CD8-positive, alpha-beta memory T cell (primary cell): ENCODE measurements at regions not wholly inside any gene's neighbourhood (a gene's known extent, or its start where the extent isn't known, plus 50 kb on each side); places are given as distances from the start of the nearest gene placed in this dataset.
"Not testable (repeated sequence)": the region's sequence is repeated elsewhere in the genome, so short reads cannot be mapped to it uniquely, and the experiment has no call there.

Experiments
- CTCF ChIA-PET: fragments of 350-600 bp; sonication (Branson Sonifier 250); formaldehyde crosslinking; loops from one replicate; lab custom pipeline; 2021; ENCODE audit warnings: antibody characterized with exemption; lab: Charles Lee
- POLR2A ChIA-PET: fragments of 350-600 bp; sonication (Branson Sonifier 250); formaldehyde crosslinking; loops from one replicate; lab custom pipeline; 2021; ENCODE audit warnings: antibody characterized with exemption; lab: Charles Lee
- DNase-seq, 5 donors: peaks; one replicate each; pipeline versions ENCODE4 v3.0.0 to v3.0.0-alpha.2; 2020 to 2022; ENCODE audit warnings: mixed read lengths in 1 of 5
- H3K27ac ChIP-seq: one replicate; pipeline ENCODE4 v1.7.0; 2013; ENCODE audit warnings: low read depth, mild to moderate bottlenecking, low read length, moderate library complexity
- H3K27me3 ChIP-seq: 2 replicates; pipeline ENCODE4 v1.7.0; 2013; ENCODE audit warnings: low read length, mild to moderate bottlenecking; ENCODE audit not compliant: insufficient read depth, poor library complexity, severe bottlenecking
- H3K36me3 ChIP-seq: 2 replicates; pipeline ENCODE4 v1.7.0; 2013; ENCODE audit warnings: mild to moderate bottlenecking, low read length, moderate library complexity; ENCODE audit not compliant: insufficient read depth
- H3K4me1 ChIP-seq: 2 replicates; pipeline ENCODE4 v1.7.0; 2013; ENCODE audit warnings: mild to moderate bottlenecking, low read length, moderate library complexity; ENCODE audit not compliant: insufficient read depth
- H3K4me3 ChIP-seq: 2 replicates; pipeline ENCODE4 v1.7.0; 2013; ENCODE audit warnings: mild to moderate bottlenecking, low read length
- H3K9me3 ChIP-seq: 2 replicates; pipeline ENCODE4 v1.7.0; 2013; ENCODE audit warnings: mild to moderate bottlenecking, low read length
- H3K27ac Mint-ChIP-seq, 8 donors: one replicate each; pipeline ENCODE4 v1.8.0; 2020 to 2021; ENCODE audit warnings: mixed read lengths in 8 of 8, mild to moderate bottlenecking in 6 of 8, inconsistent platforms in 3 of 8, moderate library complexity in 3 of 8
- H3K27me3 Mint-ChIP-seq, 2 donors: one replicate each; pipeline ENCODE4 v1.8.0; 2020 to 2021; ENCODE audit warnings: mixed read lengths in 2 of 2, mild to moderate bottlenecking in 1 of 2, moderate library complexity in 1 of 2
- H3K36me3 Mint-ChIP-seq, 3 donors: one replicate each; pipeline ENCODE4 v1.8.0; 2020 to 2021; ENCODE audit warnings: mixed read lengths in 3 of 3, inconsistent platforms in 1 of 3, mild to moderate bottlenecking in 1 of 3
- H3K4me1 Mint-ChIP-seq, 3 donors: one replicate each; pipeline ENCODE4 v1.8.0; 2020 to 2021; ENCODE audit warnings: mixed read lengths in 3 of 3, inconsistent platforms in 1 of 3, mild to moderate bottlenecking in 1 of 3
- H3K4me3 Mint-ChIP-seq, 7 donors: one replicate each; pipeline ENCODE4 v1.8.0; 2020 to 2021; ENCODE audit warnings: mixed read lengths in 7 of 7, mild to moderate bottlenecking in 6 of 7, moderate library complexity in 4 of 7, inconsistent platforms in 2 of 7
- H3K9me3 Mint-ChIP-seq, 5 donors: one replicate each; pipeline ENCODE4 v1.8.0; 2020 to 2022; ENCODE audit warnings: mixed read lengths in 5 of 5, mild to moderate bottlenecking in 3 of 5, moderate library complexity in 2 of 5, inconsistent platforms in 1 of 5

DNA sequence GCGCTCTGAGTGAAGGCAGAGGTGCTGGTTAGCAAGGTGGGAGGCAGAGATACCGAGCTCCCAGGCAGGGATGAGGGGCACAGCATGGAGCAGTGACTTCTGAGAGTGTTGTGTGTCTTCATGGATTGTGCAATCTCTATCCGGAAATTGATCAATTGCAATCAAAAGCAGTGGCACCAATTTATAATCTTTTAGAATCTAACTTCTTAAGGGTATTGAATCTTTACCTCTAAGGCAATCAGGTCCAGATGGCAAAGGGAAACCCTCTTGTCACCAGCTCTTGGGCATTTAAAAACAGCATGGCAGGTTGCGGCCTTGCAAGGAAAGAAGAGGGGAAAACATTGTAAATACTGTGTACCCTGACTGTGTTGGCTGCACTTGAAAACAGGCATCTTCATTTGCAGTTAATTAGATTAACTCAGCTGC is 58.0 kb upstream of the MRTFB start:
- H3K36me3 ChIP-seq = no peaks in the 10 kb centered on the region
- no peaks in the 10 kb centered on the region for H3K4me1 ChIP-seq
- H3K36me3 Mint-ChIP-seq = no peaks in the 10 kb centered on the region
- H3K27ac Mint-ChIP-seq = no peak overlapping the region
- H3K9me3 ChIP-seq = no peaks in the 10 kb centered on the region
- no peak for DNase-seq
- no peak overlapping the region for H3K4me3 ChIP-seq
- H3K27me3 Mint-ChIP-seq = peaks cover 13 to 29% of the 10 kb centered on the region in 2 donors
- H3K27me3 ChIP-seq = no peaks in the 10 kb centered on the region
- no peak overlapping the region for H3K4me3 Mint-ChIP-seq
- ChIA-PET POLR2A (no interaction called here), CTCF (no interaction called here)
- H3K27ac ChIP-seq = no peak overlapping the region
- no peaks in the 10 kb centered on the region for H3K9me3 Mint-ChIP-seq
- H3K4me1 Mint-ChIP-seq = no peaks in the 10 kb centered on the region

DNA sequence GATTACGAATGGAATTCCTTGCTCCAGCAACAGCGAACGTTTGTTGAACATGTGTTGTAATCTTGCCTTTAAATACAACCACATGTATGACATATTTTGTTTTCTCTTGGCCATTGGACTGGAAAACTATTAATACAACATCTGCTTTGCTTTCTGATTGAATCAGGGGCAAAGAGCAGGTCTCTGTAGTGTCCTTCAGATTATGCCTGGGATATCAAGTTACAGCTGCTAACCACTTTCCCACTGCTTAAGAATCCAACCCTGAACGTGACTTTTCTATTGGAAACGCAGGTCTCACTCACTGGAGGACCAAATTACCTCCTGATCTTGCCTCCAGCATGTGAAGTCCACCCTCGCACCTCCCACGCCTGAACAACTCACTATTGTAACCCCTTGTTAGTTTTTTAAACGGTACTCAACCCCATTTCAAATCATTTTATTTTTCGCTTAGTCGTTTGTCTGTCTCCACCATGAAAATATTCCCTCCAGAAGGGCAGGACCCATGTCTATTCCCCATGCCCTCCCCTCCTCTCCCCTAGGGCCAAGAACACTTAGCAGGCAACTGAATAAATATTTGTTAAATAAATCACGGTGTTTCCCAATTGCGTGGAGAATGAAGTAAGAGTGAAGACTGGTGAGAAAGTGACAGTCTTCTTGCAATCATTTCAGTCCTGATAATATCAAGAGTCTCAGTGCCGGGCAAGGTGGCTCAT is 57.4 kb upstream of the MRTFB start:
- no peaks in the 10 kb centered on the region for H3K27me3 ChIP-seq
- Mint-ChIP-seq H3K4me3 (no peak overlapping the region), H3K9me3 (no peaks in the 10 kb centered on the region), H3K4me1 (no peaks in the 10 kb centered on the region), H3K36me3 (no peaks in the 10 kb centered on the region), H3K27ac (no peak overlapping the region), H3K27me3 (peaks cover 14 to 29% of the 10 kb centered on the region in 2 donors)
- no peaks in the 10 kb centered on the region for H3K36me3 ChIP-seq
- CTCF ChIA-PET = no interaction called here
- H3K4me3 ChIP-seq = no peak overlapping the region
- no peaks in the 10 kb centered on the region for H3K9me3 ChIP-seq
- POLR2A ChIA-PET = no interaction called here
- no peak for DNase-seq
- H3K27ac ChIP-seq = no peak overlapping the region
- H3K4me1 ChIP-seq = no peaks in the 10 kb centered on the region

DNA sequence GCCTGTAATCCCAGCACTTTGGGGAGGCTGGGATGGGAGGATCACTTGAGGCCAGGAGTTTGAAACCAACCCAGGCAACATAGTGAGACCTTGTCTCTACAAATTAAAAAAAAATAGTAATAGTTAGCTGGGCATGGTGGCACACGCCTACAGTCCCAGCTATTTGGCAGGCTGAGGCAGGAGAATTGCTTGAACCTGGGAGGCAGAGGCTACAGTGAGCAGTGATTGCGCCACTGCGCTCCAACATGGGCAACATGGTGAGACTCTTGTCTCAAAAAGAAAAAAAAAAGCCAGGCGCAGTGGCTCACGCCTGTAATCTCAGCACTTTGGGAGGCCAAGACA is 56.9 kb upstream of the MRTFB start:
- no peaks in the 10 kb centered on the region for H3K27me3 ChIP-seq
- no peaks in the 10 kb centered on the region for H3K4me1 Mint-ChIP-seq
- H3K27ac ChIP-seq = no peak overlapping the region
- no peaks in the 10 kb centered on the region for H3K36me3 Mint-ChIP-seq
- no peak overlapping the region for H3K27ac Mint-ChIP-seq
- no peaks in the 10 kb centered on the region for H3K9me3 ChIP-seq
- H3K27me3 Mint-ChIP-seq = peaks cover 14 to 29% of the 10 kb centered on the region in 2 donors
- ChIA-PET CTCF (no interaction called here), POLR2A (no interaction called here)
- H3K36me3 ChIP-seq = no peaks in the 10 kb centered on the region
- DNase-seq = no peak
- H3K4me3 Mint-ChIP-seq = no peak overlapping the region
- H3K4me3 ChIP-seq = no peak overlapping the region
- no peaks in the 10 kb centered on the region for H3K4me1 ChIP-seq
- H3K9me3 Mint-ChIP-seq = no peaks in the 10 kb centered on the region

DNA sequence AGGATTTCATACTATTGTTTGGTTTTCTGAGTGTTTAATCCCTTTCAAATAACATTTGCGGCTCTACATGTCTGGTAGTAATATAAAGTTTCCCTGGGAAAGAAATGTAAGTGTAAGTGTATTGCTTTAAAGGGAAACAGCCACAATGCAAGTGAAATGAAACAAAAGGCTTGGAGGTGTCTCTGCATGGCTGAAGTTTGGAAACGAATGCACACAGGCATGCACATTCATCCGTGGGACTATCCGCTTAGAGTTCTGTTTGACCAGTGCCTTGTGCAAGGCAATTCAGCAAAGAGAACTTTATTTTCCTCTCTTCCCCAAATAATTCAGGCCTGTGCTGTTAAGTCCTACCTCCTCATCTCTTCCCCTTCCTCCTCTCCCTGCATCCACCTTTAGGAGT is 56.1 kb upstream of the MRTFB start:
- no peaks in the 10 kb centered on the region for H3K4me1 ChIP-seq
- no peaks in the 10 kb centered on the region for H3K9me3 ChIP-seq
- no peak overlapping the region for H3K4me3 ChIP-seq
- ChIA-PET POLR2A (no interaction called here), CTCF (no interaction called here)
- Mint-ChIP-seq H3K9me3 (no peaks in the 10 kb centered on the region), H3K4me1 (no peaks in the 10 kb centered on the region), H3K27me3 (peaks cover 12 to 24% of the 10 kb centered on the region in 2 donors), H3K27ac (no peak overlapping the region), H3K4me3 (no peak overlapping the region), H3K36me3 (no peaks in the 10 kb centered on the region)
- H3K27ac ChIP-seq = no peak overlapping the region
- no peak for DNase-seq
- H3K36me3 ChIP-seq = no peaks in the 10 kb centered on the region
- no peaks in the 10 kb centered on the region for H3K27me3 ChIP-seq

DNA sequence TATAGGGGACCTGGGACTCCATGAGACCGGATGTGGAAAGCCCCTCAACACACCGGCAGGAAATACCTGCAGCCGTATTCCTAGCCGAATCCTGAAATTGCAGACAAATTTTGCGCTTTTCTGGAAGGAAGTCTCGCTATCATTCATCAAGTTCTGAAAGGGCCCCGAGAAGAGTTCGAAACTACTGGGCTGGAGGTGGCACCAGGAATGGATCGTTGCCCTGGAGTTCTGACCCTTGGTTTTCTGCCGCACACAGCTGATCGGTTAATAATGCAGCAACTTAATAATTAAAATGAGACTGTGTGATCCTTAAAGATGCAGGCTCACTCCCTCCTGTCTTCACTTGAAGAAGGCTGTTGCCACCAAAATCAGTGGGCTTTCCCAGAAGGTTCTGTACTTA is 55.7 kb upstream of the MRTFB start:
- Mint-ChIP-seq H3K4me1 (no peaks in the 10 kb centered on the region), H3K36me3 (no peaks in the 10 kb centered on the region), H3K4me3 (no peak overlapping the region), H3K27me3 (peaks cover 12 to 23% of the 10 kb centered on the region in 2 donors), H3K9me3 (no peaks in the 10 kb centered on the region), H3K27ac (no peak overlapping the region)
- POLR2A ChIA-PET = interaction anchor here (0.7 kb wide), 1 partner anchor 498 kb away, joined by 3 read pairs; no protein-coding TSS in a partner anchor
- CTCF ChIA-PET = no interaction called here
- Histone ChIP-seq H3K27me3 (no peaks in the 10 kb centered on the region), H3K4me3 (no peak overlapping the region), H3K4me1 (no peaks in the 10 kb centered on the region), H3K27ac (no peak overlapping the region), H3K9me3 (no peaks in the 10 kb centered on the region), H3K36me3 (no peaks in the 10 kb centered on the region)
- no peak for DNase-seq

DNA sequence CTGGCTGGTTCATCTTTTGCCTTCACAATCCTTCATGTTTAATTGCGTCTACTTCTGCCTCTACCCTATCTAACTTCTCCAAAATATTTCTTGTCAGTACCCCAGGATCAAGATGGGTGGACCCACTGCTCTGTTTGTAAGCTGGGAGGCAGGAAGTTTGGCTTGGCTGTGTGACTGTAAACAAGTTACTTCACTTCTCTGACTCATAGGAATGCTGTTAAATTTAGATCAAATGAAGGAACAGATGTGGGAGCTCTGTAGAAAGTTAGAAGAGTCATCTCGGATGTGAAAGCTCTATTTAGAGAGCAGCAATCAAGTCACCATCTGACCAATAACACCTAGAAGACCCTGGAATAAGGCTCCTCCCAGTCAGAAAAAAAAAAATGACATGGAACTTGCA is 55.2 kb upstream of the MRTFB start:
- no peaks in the 10 kb centered on the region for H3K27me3 ChIP-seq
- ChIA-PET POLR2A (interaction anchor here (0.7 kb wide), 1 partner anchor 497 kb away, joined by 3 read pairs; no protein-coding TSS in a partner anchor), CTCF (no interaction called here)
- no peak overlapping the region for H3K4me3 Mint-ChIP-seq
- no peaks in the 10 kb centered on the region for H3K9me3 ChIP-seq
- H3K36me3 Mint-ChIP-seq = no peaks in the 10 kb centered on the region
- no peaks in the 10 kb centered on the region for H3K4me1 Mint-ChIP-seq
- peaks cover 14 to 23% of the 10 kb centered on the region in 2 donors for H3K27me3 Mint-ChIP-seq
- no peak for DNase-seq
- H3K27ac ChIP-seq = no peak overlapping the region
- H3K4me1 ChIP-seq = no peaks in the 10 kb centered on the region
- no peak overlapping the region for H3K4me3 ChIP-seq
- H3K27ac Mint-ChIP-seq = no peak overlapping the region
- no peaks in the 10 kb centered on the region for H3K36me3 ChIP-seq
- H3K9me3 Mint-ChIP-seq = no peaks in the 10 kb centered on the region

DNA sequence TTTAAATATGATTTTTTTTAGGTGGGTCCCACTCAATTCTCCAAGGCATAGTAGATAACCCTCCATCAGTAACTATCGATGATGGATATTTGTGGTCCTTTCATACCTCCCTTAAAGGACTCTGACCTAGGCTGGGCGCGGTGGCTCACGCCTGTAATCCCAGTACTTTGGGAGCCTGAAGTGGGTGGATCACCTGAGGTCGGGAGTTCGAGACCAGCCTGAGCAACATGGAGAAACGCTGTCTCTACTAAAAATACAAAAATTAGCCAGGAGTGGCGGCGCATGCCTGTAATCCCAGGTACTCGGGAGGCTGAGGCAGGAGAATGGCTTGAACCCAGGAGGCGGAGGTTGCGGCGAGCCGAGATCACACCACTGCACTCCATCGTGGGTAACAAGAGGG is 54.8 kb upstream of the MRTFB start:
- H3K36me3 ChIP-seq, CTCF ChIA-PET, H3K4me1 Mint-ChIP-seq, H3K9me3 ChIP-seq, H3K36me3 Mint-ChIP-seq, DNase-seq, H3K4me1 ChIP-seq, H3K9me3 Mint-ChIP-seq, H3K4me3 Mint-ChIP-seq, H3K27ac Mint-ChIP-seq, H3K27me3 ChIP-seq, H3K4me3 ChIP-seq, H3K27ac ChIP-seq: not testable (repeated sequence)
- POLR2A ChIA-PET = interaction anchor here (0.7 kb wide), 1 partner anchor 497 kb away, joined by 3 read pairs; no protein-coding TSS in a partner anchor
- H3K27me3 Mint-ChIP-seq = peaks cover 15 to 23% of the 10 kb centered on the region in 2 donors

DNA sequence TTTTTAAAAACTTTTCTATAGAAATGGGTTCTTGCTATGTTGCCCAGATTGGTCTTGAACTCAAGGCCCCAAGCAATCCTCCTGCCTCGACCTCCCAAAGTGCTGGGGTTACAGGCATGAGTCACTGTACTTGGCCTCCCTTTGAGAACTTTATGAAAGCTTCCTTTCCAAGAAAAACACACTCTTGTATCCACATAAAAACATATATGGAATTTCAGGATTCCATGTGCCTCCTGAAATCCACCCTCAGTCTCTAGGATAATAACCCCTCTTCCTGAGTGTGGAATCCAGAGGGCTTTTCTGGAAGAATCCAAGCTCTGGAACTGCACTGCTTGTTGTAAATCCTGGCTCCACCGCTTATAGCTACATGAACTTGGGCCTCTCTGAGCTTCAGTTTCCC is 53.2 kb upstream of the MRTFB start:
- POLR2A ChIA-PET = no interaction called here
- H3K9me3 ChIP-seq = no peaks in the 10 kb centered on the region
- CTCF ChIA-PET = no interaction called here
- DNase-seq = no peak
- H3K36me3 Mint-ChIP-seq = no peaks in the 10 kb centered on the region
- H3K4me3 ChIP-seq = no peak overlapping the region
- no peaks in the 10 kb centered on the region for H3K36me3 ChIP-seq
- H3K27ac Mint-ChIP-seq = no peak overlapping the region
- no peaks in the 10 kb centered on the region for H3K4me1 Mint-ChIP-seq
- no peaks in the 10 kb centered on the region for H3K27me3 ChIP-seq
- H3K27me3 Mint-ChIP-seq = peaks cover 11 to 16% of the 10 kb centered on the region in 2 donors
- H3K4me1 ChIP-seq = no peaks in the 10 kb centered on the region
- H3K9me3 Mint-ChIP-seq = no peaks in the 10 kb centered on the region
- H3K4me3 Mint-ChIP-seq = no peak overlapping the region
- no peak overlapping the region for H3K27ac ChIP-seq
